ENCODE measurements at regions not wholly inside any gene's neighbourhood (a gene's known extent, or its start where the extent isn't known, plus 50 kb on each side); places are given as distances from the start of the nearest gene placed in this dataset.

DNA sequence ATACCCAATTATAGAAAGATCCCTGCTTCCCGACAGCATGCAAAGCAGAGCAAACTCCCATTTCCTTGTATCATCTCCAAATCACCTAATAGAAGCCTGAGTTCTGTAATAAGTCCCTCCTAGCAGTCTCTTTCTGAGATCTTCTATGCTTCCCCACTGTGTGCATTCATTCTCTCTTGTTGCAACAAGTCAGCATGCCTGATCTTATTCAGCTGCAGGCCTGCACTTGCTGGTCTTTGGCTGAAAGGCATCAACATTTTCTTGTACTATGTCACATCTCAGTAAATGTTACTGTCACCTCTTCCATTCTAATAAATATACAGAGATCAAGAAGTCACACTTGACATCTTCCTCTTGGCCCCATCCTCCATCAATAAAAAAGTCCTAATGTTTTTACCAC is 449.9 kb upstream of the MEX3C start:
- Histone ChIP-seq H3K27ac (replicated peaks) (no peak overlapping the region), H3K4me3 (replicated peaks; ENCODE audit: insufficient read depth, low read length) (no peak overlapping the region), H3K27me3 (ENCODE audit: insufficient read depth, poor library complexity, severe bottlenecking) (peaks cover under 1% of the 10 kb centered on the region)
- TF ChIP-seq, protein P1, sequence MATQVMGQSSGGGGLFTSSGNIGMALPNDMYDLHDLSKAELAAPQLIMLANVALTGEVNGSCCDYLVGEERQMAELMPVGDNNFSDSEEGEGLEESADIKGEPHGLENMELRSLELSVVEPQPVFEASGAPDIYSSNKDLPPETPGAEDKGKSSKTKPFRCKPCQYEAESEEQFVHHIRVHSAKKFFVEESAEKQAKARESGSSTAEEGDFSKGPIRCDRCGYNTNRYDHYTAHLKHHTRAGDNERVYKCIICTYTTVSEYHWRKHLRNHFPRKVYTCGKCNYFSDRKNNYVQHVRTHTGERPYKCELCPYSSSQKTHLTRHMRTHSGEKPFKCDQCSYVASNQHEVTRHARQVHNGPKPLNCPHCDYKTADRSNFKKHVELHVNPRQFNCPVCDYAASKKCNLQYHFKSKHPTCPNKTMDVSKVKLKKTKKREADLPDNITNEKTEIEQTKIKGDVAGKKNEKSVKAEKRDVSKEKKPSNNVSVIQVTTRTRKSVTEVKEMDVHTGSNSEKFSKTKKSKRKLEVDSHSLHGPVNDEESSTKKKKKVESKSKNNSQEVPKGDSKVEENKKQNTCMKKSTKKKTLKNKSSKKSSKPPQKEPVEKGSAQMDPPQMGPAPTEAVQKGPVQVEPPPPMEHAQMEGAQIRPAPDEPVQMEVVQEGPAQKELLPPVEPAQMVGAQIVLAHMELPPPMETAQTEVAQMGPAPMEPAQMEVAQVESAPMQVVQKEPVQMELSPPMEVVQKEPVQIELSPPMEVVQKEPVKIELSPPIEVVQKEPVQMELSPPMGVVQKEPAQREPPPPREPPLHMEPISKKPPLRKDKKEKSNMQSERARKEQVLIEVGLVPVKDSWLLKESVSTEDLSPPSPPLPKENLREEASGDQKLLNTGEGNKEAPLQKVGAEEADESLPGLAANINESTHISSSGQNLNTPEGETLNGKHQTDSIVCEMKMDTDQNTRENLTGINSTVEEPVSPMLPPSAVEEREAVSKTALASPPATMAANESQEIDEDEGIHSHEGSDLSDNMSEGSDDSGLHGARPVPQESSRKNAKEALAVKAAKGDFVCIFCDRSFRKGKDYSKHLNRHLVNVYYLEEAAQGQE (IDR thresholded peaks at IDR 0.05; ENCODE audit: insufficient replicate concordance, low read depth): no peak
- TF ChIP-seq GABPA (IDR thresholded peaks at IDR 0.05; ENCODE audit: low read depth) (no peak), SPI1 (IDR thresholded peaks at IDR 0.05; ENCODE audit: borderline replicate concordance, low read depth) (no peak), POLR2AphosphoS5 (IDR thresholded peaks at IDR 0.05; ENCODE audit: low read depth) (no peak)
- TF ChIP-seq, protein P2, sequence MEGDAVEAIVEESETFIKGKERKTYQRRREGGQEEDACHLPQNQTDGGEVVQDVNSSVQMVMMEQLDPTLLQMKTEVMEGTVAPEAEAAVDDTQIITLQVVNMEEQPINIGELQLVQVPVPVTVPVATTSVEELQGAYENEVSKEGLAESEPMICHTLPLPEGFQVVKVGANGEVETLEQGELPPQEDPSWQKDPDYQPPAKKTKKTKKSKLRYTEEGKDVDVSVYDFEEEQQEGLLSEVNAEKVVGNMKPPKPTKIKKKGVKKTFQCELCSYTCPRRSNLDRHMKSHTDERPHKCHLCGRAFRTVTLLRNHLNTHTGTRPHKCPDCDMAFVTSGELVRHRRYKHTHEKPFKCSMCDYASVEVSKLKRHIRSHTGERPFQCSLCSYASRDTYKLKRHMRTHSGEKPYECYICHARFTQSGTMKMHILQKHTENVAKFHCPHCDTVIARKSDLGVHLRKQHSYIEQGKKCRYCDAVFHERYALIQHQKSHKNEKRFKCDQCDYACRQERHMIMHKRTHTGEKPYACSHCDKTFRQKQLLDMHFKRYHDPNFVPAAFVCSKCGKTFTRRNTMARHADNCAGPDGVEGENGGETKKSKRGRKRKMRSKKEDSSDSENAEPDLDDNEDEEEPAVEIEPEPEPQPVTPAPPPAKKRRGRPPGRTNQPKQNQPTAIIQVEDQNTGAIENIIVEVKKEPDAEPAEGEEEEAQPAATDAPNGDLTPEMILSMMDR (IDR thresholded peaks at IDR 0.05; ENCODE audit: insufficient read depth, low read length): no peak
- no peak for DNase-seq (ENCODE audit: low read depth in 1 of 2, low spot score in 1 of 2)

DNA sequence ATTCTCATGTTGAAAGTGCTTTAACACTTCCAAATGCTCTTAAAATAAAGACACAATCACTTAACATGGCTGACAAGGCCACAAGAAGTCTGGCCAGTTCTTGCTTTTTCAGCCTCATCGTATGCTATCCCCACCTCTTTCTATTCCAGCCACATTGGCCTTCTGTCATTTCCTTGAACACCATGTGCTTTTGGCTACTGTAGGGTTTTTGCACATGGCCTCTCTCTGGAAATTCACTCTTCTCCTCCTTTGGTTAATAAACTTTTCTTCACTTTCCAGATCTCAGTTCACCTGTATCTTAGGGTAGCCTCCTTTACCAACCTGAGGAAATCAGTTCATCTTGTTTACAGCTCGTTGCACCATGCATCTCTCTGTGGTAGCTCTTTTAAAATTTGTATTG is 450.5 kb upstream of the MEX3C start:
- H3K4me3 ChIP-seq (replicated peaks; ENCODE audit: insufficient read depth, low read length): no peak overlapping the region
- TF ChIP-seq GABPA (IDR thresholded peaks at IDR 0.05; ENCODE audit: low read depth) (no peak), POLR2AphosphoS5 (IDR thresholded peaks at IDR 0.05; ENCODE audit: low read depth) (no peak), SPI1 (IDR thresholded peaks at IDR 0.05; ENCODE audit: borderline replicate concordance, low read depth) (no peak)
- TF ChIP-seq, protein P1 (IDR thresholded peaks at IDR 0.05; ENCODE audit: insufficient replicate concordance, low read depth): no peak
- H3K27me3 ChIP-seq (ENCODE audit: insufficient read depth, poor library complexity, severe bottlenecking): no peaks in the 10 kb centered on the region
- no peak overlapping the region for H3K27ac ChIP-seq (replicated peaks)
- DNase-seq (ENCODE audit: low read depth in 1 of 2, low spot score in 1 of 2): no peak

DNA sequence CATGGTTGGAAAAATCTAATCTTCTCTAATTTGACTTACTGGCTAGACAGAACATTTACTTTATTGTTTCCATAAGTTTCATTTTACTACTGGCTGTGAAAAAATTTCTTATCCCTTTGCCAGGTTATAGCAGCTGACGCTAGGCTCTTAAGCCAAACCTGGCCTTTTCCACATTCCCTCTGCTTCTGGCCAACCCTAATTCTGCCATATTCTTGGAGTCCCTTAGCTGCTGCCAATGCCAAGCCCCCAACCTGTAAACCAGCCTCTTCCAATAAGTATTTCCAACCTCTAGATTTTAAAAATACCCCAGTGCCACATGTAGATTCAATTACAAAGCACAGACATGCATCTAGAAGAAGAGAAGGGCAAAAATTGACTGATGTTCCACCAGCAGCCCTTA is 452.3 kb upstream of the MEX3C start:
- TF ChIP-seq POLR2AphosphoS5 (IDR thresholded peaks at IDR 0.05; ENCODE audit: low read depth): no peak
- TF ChIP-seq, protein P1 (IDR thresholded peaks at IDR 0.05; ENCODE audit: insufficient replicate concordance, low read depth): no peak
- TF ChIP-seq, protein P2 (IDR thresholded peaks at IDR 0.05; ENCODE audit: insufficient read depth, low read length): no peak
- no peak for TF ChIP-seq SPI1 (IDR thresholded peaks at IDR 0.05; ENCODE audit: borderline replicate concordance, low read depth)
- no peak for TF ChIP-seq GABPA (IDR thresholded peaks at IDR 0.05; ENCODE audit: low read depth)
- Histone ChIP-seq H3K27me3 (ENCODE audit: insufficient read depth, poor library complexity, severe bottlenecking) (no peaks in the 10 kb centered on the region), H3K27ac (replicated peaks) (no peak overlapping the region), H3K4me3 (replicated peaks; ENCODE audit: insufficient read depth, low read length) (no peak overlapping the region)
- no peak for DNase-seq (ENCODE audit: low read depth in 1 of 2, low spot score in 1 of 2)

All from HL-60 (cell line).